GM19372 (cell line): ENCODE measurements at regions not wholly inside any gene's neighbourhood (a gene's known extent, or its start where the extent isn't known, plus 50 kb on each side); places are given as distances from the start of the nearest gene placed in this dataset.

Source experiments
- ATAC-seq: cut with Tn5 transposase; IDR thresholded peaks from one replicate; pipeline ENCODE4 v1.9.1; 2021; ENCODE audit warnings: mild to moderate bottlenecking, low read depth, moderate library complexity; ENCODE audit not compliant: unreplicated experiment

DNA sequence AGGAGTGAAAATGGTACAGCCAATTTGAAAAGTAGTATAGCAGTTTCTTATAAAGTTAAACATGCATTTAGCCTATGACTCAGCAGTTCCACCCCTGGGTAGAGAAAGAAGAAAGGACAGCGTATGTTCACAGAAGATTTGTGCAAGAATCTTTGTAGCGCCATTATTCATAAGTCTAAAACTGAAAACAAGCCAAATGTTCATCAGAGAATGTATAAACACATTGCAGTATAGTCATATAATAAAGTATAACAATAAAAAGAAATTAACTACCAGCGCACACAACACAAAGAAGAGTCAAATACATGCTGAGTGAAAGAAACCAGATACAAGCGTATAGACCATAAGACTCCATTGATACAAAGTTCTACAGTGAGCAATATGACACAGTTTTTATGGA is 294.0 kb downstream of the SAMD5 start:
- no peak for ATAC-seq

DNA sequence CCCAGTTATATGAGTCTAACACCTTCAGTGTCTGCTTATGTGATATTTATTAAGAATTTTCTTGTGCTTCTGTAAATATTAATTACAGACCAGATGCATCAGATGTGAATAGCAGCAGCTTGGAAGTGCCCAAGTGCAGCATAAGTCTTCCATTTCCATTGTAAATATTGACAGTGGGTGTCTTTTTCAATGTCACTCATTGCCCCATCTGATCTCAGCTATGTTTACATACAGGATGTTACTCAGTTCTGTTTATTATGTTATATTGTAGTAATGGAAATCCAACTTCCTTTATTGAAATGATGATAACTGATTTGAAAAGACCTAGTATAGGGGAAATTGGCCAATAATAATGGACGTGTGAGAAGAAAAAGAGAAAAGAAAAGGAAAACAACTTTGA is 296.7 kb downstream of the SAMD5 start:
- no peak for ATAC-seq

DNA sequence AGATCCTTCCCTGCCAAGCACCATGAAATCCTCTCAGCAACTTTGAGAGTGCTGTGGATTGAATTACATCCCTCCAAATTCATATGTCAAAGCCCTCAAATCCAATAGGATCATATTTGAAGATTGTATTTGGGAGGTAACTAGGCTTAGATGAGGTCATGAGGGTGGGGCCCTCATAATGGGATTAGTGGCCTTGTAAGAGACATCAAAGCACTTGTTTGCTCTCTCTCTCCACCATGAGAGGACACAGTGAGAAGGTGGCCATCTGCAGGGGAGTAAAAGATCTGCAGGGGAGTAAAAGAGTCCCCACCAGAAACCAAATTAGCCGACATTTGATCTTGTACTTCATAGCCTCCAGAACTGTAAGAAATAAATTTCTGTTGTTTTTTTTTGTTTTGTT is 298.2 kb downstream of the SAMD5 start:
- no peak for ATAC-seq

DNA sequence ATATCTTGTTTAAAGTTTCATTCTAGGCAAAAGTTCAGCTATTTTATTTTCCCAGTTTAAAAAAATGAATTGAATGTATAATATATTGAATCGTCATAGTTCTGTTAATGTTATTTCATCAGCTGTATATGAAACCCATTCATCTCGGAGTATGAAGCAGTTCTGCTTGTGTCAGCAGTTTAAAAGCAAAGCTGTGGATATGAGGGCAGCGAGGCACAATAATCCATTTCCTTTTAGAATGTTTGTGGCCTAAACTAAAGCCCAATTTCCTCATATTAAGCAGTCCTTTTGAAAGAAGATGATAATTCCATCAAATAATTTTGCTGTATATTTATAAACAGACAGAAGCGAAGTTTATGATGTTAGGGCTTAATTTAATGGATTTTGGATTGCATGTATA is 300.1 kb downstream of the SAMD5 start:
- no peak for ATAC-seq

GRCh38 chr6:147811913-147812629 is 303.6 kb downstream of the SAMD5 start:
- no peak for ATAC-seq

- ATAC-seq, result no peak
Observed at GRCh38 chr6:147817042-147817689, 308.7 kb downstream of the SAMD5 start.

DNA sequence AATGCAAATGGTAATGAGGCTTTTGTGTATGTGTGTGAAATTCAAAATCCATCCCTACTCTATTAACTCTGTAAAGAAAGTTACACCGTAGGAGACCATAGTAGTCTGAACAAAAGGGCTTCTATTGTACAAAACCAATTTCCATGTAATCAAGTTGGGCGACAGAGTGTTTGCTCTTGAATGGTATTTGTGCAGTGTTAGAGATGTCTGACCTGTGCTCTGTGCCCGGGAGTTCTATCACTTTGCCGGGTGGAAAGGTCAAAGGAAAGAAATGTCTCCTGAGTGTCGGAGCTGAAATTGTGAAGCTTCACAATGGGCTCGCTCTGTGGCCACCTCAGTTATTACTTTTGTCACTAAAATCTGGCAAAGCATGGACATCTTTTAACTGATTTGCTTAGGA is 312.0 kb downstream of the SAMD5 start:
- no peak for ATAC-seq

DNA sequence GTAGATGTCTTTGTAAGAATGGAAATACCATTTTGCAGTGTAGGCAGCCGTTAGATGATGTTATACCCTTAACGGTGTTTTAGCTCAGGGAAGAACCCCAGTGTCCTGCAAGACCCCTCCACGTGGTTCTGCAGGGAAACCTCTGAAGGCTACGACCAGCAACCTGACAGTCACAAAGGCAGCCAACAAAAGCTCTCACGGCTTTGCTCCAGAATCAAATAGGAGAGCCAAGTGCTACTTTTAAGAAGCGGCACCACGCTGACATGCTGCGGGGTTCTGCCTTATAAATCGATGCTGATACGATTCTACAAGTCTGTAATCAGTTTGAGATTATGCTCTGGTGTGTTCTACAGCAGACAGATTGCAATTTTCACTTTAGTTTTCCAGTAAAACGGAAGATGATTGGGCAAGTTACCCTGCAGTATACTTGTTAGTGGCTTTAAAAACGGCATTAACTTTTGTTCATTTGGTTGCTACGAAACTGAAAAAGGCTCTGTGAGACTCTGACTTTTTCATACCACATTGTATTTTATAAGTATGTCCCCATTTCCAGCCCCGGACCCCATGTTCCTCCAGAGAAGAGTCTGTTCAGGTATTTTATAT is 312.9 kb downstream of the SAMD5 start:
- no peak for ATAC-seq

- no peak for ATAC-seq
Observed at GRCh38 chr6:147823936-147824335, 315.4 kb downstream of the SAMD5 start.

DNA sequence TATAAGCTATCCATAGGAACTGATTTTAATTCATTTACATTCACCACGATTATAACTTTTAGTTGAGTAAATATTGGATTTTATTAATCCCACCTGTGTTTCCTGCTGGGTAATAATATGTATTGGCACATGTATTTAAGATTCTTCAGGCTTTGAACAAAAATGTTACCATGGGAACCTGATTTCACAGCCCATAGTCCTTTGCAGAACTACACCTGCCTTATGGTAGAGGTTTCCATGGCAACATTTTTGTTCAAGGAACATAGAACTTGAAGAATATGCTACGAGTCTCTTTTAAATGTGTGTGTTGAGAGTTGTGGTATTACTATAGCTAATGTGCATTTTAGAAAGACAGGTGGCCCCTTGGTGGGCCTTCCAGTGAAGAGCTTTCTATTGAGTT is 317.4 kb downstream of the SAMD5 start:
- no peak for ATAC-seq

DNA sequence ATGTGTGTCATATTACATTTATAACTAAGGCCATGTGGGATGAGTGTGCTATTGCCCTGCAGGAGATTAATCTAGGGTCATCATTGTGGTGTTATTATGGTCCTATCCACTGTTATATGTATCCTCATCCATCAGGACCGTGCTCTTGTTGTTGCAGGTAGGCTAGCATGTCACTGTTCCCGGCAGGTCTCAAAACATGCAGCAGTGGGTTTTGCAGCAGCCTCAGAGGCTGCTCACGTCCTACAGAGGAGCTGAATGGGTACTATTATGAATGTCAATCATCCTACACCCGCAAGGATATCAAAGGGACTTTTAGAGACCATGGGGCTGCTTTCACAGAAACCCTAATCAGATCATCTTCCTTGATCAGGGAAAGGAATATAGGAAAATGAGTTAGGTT is 318.2 kb downstream of the SAMD5 start:
- no peak for ATAC-seq

DNA sequence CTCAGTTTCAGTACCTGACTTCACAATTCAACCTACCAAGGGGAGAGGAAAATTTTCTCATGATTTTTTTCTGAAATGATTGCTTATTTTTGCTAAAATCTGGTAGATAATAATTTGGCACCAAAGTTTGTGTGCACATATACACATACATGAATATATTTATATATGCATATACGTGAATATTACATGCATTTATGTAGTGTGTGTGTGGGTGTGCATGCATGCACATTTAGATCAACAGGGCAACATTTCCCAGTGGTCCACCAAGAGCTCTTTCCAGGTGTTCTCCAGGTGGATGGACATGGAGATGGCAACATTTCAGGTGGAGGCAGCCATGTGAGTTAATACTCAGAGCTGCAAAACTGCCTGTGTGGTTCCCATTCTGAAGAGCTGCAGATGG is 320.9 kb downstream of the SAMD5 start:
- no peak for ATAC-seq

DNA sequence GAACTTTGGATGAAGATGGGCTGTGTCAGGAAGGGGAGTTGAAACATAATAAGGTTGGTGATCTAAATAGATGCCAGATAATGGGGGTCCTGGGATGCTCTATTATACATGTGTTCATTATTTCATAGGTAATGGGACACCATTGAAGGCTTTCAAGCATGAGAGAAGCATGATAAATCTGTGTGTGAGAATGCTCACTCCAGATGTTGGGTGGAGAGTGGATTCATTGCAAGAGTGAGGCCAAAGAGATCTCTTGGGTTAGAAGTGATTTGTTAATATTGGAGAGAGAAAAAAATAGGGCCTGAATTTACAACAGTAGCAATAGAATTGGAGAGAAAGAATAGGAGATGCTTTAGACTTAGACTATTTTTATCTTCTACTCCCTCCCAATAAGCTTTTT is 321.3 kb downstream of the SAMD5 start:
- ATAC-seq, result no peak

DNA sequence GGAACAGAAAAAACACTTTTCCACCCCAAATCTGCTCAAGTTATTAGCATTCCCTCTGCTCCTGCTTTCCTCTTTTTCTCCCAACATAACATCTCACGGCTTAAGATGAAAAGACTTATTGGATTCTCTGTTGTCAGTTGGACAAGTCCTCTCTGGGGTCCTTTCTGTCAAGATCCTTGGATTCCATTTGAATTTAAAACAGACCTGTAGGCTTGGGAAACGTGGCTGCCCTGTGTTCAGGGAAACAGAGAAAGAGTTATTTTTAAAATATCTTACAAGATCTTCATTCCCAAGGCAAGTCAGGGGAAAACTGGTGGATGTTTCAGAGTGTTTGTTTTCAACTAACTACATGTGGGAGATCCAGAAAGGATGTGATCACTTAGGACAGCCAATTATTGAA is 322.9 kb downstream of the SAMD5 start:
- ATAC-seq, result no peak

GRCh38 chr6:147833607-147834006 is 325.1 kb downstream of the SAMD5 start:
- ATAC-seq, result no peak

- ATAC-seq, result no peak
Observed at GRCh38 chr6:147834084-147834776, 325.7 kb downstream of the SAMD5 start.

DNA sequence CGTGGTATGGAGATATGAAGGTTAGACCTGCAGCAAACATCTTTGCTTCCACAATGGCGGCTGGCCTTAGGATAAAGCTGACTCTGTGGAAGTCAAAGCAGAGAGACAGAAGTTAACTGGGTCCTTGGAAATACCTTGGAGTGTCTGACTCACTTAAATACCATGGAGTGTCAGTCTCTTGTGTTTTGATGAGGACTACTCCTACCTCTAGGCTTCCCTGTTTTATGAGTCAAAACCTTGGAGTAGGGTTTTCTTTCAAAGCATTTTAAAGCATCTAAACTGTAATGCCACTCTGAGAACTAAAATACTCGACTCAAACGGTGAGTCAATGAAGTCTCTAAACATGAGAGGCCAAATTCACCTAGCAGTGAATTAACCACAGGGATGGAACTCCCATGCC is 329.1 kb downstream of the SAMD5 start:
- no peak for ATAC-seq

- no peak for ATAC-seq
Observed at GRCh38 chr6:147839708-147840610, 331.5 kb downstream of the SAMD5 start.

- no peak for ATAC-seq
Observed at GRCh38 chr6:147841547-147842148, 333.2 kb downstream of the SAMD5 start.
